CD8-positive, alpha-beta memory T cell (primary cell): ENCODE measurements at regions not wholly inside any gene's neighbourhood (a gene's known extent, or its start where the extent isn't known, plus 50 kb on each side); places are given as distances from the start of the nearest gene placed in this dataset.

Experiments
- CTCF ChIA-PET: fragments of 350-600 bp; sonication (Branson Sonifier 250); formaldehyde crosslinking; loops from one replicate; lab custom pipeline; 2021; ENCODE audit warnings: antibody characterized with exemption; lab: Charles Lee
- POLR2A ChIA-PET: fragments of 350-600 bp; sonication (Branson Sonifier 250); formaldehyde crosslinking; loops from one replicate; lab custom pipeline; 2021; ENCODE audit warnings: antibody characterized with exemption; lab: Charles Lee
- DNase-seq, 5 donors: peaks; one replicate each; pipeline versions ENCODE4 v3.0.0 to v3.0.0-alpha.2; 2020 to 2022; ENCODE audit warnings: mixed read lengths in 1 of 5
- H3K27ac ChIP-seq: one replicate; pipeline ENCODE4 v1.7.0; 2013; ENCODE audit warnings: low read depth, mild to moderate bottlenecking, low read length, moderate library complexity
- H3K27me3 ChIP-seq: 2 replicates; pipeline ENCODE4 v1.7.0; 2013; ENCODE audit warnings: low read length, mild to moderate bottlenecking; ENCODE audit not compliant: insufficient read depth, poor library complexity, severe bottlenecking
- H3K36me3 ChIP-seq: 2 replicates; pipeline ENCODE4 v1.7.0; 2013; ENCODE audit warnings: mild to moderate bottlenecking, low read length, moderate library complexity; ENCODE audit not compliant: insufficient read depth
- H3K4me1 ChIP-seq: 2 replicates; pipeline ENCODE4 v1.7.0; 2013; ENCODE audit warnings: mild to moderate bottlenecking, low read length, moderate library complexity; ENCODE audit not compliant: insufficient read depth
- H3K4me3 ChIP-seq: 2 replicates; pipeline ENCODE4 v1.7.0; 2013; ENCODE audit warnings: mild to moderate bottlenecking, low read length
- H3K9me3 ChIP-seq: 2 replicates; pipeline ENCODE4 v1.7.0; 2013; ENCODE audit warnings: mild to moderate bottlenecking, low read length
- H3K27ac Mint-ChIP-seq, 8 donors: one replicate each; pipeline ENCODE4 v1.8.0; 2020 to 2021; ENCODE audit warnings: mixed read lengths in 8 of 8, mild to moderate bottlenecking in 6 of 8, inconsistent platforms in 3 of 8, moderate library complexity in 3 of 8
- H3K27me3 Mint-ChIP-seq, 2 donors: one replicate each; pipeline ENCODE4 v1.8.0; 2020 to 2021; ENCODE audit warnings: mixed read lengths in 2 of 2, mild to moderate bottlenecking in 1 of 2, moderate library complexity in 1 of 2
- H3K36me3 Mint-ChIP-seq, 3 donors: one replicate each; pipeline ENCODE4 v1.8.0; 2020 to 2021; ENCODE audit warnings: mixed read lengths in 3 of 3, inconsistent platforms in 1 of 3, mild to moderate bottlenecking in 1 of 3
- H3K4me1 Mint-ChIP-seq, 3 donors: one replicate each; pipeline ENCODE4 v1.8.0; 2020 to 2021; ENCODE audit warnings: mixed read lengths in 3 of 3, inconsistent platforms in 1 of 3, mild to moderate bottlenecking in 1 of 3
- H3K4me3 Mint-ChIP-seq, 7 donors: one replicate each; pipeline ENCODE4 v1.8.0; 2020 to 2021; ENCODE audit warnings: mixed read lengths in 7 of 7, mild to moderate bottlenecking in 6 of 7, moderate library complexity in 4 of 7, inconsistent platforms in 2 of 7
- H3K9me3 Mint-ChIP-seq, 5 donors: one replicate each; pipeline ENCODE4 v1.8.0; 2020 to 2022; ENCODE audit warnings: mixed read lengths in 5 of 5, mild to moderate bottlenecking in 3 of 5, moderate library complexity in 2 of 5, inconsistent platforms in 1 of 5

- H3K27me3 ChIP-seq: peaks cover 5% of the 10 kb centered on the region
- peaks cover 4 to 26% of the 10 kb centered on the region in 2 donors for H3K27me3 Mint-ChIP-seq
- ChIA-PET CTCF (no interaction called here), POLR2A (no interaction called here)
- DNase-seq: no peak
- no peaks in the 10 kb centered on the region for H3K36me3 ChIP-seq
- H3K9me3 ChIP-seq: no peaks in the 10 kb centered on the region
- no peaks in the 10 kb centered on the region for H3K36me3 Mint-ChIP-seq
- no peaks in the 10 kb centered on the region for H3K4me1 Mint-ChIP-seq
- no peaks in the 10 kb centered on the region for H3K4me1 ChIP-seq
- no peak overlapping the region for H3K27ac ChIP-seq
- H3K4me3 ChIP-seq: no peak overlapping the region
- H3K9me3 Mint-ChIP-seq: no peaks in the 10 kb centered on the region
- no peak overlapping the region for H3K4me3 Mint-ChIP-seq
- H3K27ac Mint-ChIP-seq: no peak overlapping the region
These were observed 69.3 kb upstream of the IRX4 start for GRCh38 chr5:1952021-1952420.

DNA sequence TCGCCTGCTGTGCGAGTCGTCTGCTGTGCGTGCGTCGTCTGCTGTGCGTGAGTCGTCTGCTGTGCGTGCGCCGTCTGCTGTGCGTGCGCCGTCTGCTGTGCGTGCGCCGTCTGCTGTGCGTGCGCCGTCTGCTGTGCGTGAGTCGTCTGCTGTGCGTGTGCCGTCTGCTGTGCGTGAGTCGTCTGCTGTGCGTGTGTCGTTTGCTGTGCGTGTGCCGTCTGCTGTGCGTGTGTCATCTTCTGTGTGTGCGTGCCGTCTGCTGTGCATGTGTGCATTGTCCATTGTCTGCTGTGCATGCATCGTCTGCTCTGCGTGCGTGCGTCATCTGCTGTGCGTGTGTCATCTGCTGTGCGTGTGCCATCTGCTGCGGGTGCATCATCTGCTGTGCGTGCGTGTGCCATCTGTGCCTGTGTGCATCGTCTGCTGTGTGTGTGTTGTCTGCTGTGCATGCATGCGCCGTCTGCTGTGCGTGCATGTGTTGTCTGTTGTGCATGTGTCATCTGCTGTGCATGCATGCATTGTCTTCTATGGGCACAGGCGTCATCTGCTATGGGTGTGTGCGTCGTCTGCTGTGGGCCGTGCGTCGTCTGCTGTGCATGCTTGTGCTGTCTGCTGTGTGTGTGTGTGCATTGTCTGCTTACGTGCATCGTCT is 68.6 kb upstream of the IRX4 start:
- Mint-ChIP-seq H3K4me3 (no peak overlapping the region), H3K27ac (no peak overlapping the region)
- peaks cover 5% of the 10 kb centered on the region for H3K27me3 ChIP-seq

GRCh38 chr5:1950708-1951103 is 68.0 kb upstream of the IRX4 start:
- no peaks in the 10 kb centered on the region for H3K4me1 ChIP-seq
- H3K27ac Mint-ChIP-seq: peak overlapping the region in 1 of 8 donors; percentile 39
- H3K4me3 Mint-ChIP-seq: no peak overlapping the region
- ChIA-PET POLR2A (no interaction called here), CTCF (no interaction called here)
- DNase-seq: no peak
- peaks cover 5 to 32% of the 10 kb centered on the region in 2 donors for H3K27me3 Mint-ChIP-seq
- no peaks in the 10 kb centered on the region for H3K36me3 Mint-ChIP-seq
- peaks cover 8% of the 10 kb centered on the region for H3K27me3 ChIP-seq
- H3K9me3 ChIP-seq: no peaks in the 10 kb centered on the region
- H3K4me1 Mint-ChIP-seq: no peaks in the 10 kb centered on the region
- H3K36me3 ChIP-seq: no peaks in the 10 kb centered on the region
- no peak overlapping the region for H3K4me3 ChIP-seq
- H3K9me3 Mint-ChIP-seq: no peaks in the 10 kb centered on the region
- H3K27ac ChIP-seq: no peak overlapping the region

More for the DNA sequence above, 68.6 kb upstream of the IRX4 start:
- H3K9me3 ChIP-seq: no peaks in the 10 kb centered on the region
- H3K36me3 ChIP-seq: no peaks in the 10 kb centered on the region
- no peaks in the 10 kb centered on the region for H3K4me1 ChIP-seq
- Mint-ChIP-seq H3K4me1 (no peaks in the 10 kb centered on the region), H3K36me3 (no peaks in the 10 kb centered on the region), H3K9me3 (no peaks in the 10 kb centered on the region), H3K27me3 (peaks cover 5 to 28% of the 10 kb centered on the region in 2 donors)
- no peak overlapping the region for H3K4me3 ChIP-seq
- no peak for DNase-seq
- POLR2A ChIA-PET: no interaction called here
- CTCF ChIA-PET: no interaction called here
- H3K27ac ChIP-seq: no peak overlapping the region

- no peaks in the 10 kb centered on the region for H3K4me1 ChIP-seq
- H3K36me3 Mint-ChIP-seq: no peaks in the 10 kb centered on the region
- H3K4me3 ChIP-seq: no peak overlapping the region
- peaks cover 8% of the 10 kb centered on the region for H3K27me3 ChIP-seq
- no peaks in the 10 kb centered on the region for H3K9me3 ChIP-seq
- no peaks in the 10 kb centered on the region for H3K9me3 Mint-ChIP-seq
- peaks cover 5 to 28% of the 10 kb centered on the region in 2 donors for H3K27me3 Mint-ChIP-seq
- H3K27ac ChIP-seq: no peak overlapping the region
- H3K36me3 ChIP-seq: no peaks in the 10 kb centered on the region
- ChIA-PET POLR2A (no interaction called here), CTCF (no interaction called here)
- H3K4me1 Mint-ChIP-seq: no peaks in the 10 kb centered on the region
- no peak for DNase-seq
- H3K27ac Mint-ChIP-seq: no peak overlapping the region
- H3K4me3 Mint-ChIP-seq: no peak overlapping the region
These were observed 67.5 kb upstream of the IRX4 start for GRCh38 chr5:1950096-1950707.

GRCh38 chr5:1949253-1949652 is 66.5 kb upstream of the IRX4 start:
- no peak overlapping the region for H3K27ac Mint-ChIP-seq
- Histone ChIP-seq H3K4me3 (no peak overlapping the region), H3K9me3 (no peaks in the 10 kb centered on the region), H3K36me3 (no peaks in the 10 kb centered on the region), H3K27me3 (peaks cover 8% of the 10 kb centered on the region), H3K4me1 (no peaks in the 10 kb centered on the region), H3K27ac (no peak overlapping the region)
- H3K9me3 Mint-ChIP-seq: no peaks in the 10 kb centered on the region
- no peak for DNase-seq
- ChIA-PET CTCF (no interaction called here), POLR2A (no interaction called here)
- no peaks in the 10 kb centered on the region for H3K36me3 Mint-ChIP-seq
- H3K4me3 Mint-ChIP-seq: no peak overlapping the region
- H3K4me1 Mint-ChIP-seq: no peaks in the 10 kb centered on the region
- peaks cover 5 to 26% of the 10 kb centered on the region in 2 donors for H3K27me3 Mint-ChIP-seq

DNA sequence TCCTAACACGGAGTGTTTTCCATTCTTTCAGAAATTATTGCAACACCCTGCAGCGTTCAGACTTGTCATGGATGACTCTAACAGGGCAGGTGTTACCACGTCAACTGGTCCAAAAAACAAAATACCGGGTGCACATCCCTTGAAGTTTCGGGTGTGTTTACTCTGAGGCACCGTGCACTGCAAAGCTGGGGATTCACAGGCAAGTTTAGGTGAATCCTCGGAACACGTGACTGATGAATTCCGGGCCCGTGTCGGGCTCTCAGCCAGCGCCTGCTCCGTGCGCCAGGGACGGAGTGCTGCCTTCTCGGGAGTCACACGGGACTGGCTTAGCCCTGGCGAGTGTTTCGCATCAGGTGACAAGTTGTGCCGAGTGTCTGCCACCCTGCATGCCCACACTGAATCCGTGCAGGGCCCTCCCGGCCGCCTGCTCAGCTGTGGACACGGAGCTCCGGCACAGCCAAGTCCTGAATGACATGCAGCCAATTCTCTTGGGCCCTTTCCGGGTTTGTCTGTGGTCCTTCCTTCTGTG is 66.0 kb upstream of the IRX4 start:
- no peak overlapping the region for H3K27ac Mint-ChIP-seq
- no peaks in the 10 kb centered on the region for H3K4me1 Mint-ChIP-seq
- no peaks in the 10 kb centered on the region for H3K4me1 ChIP-seq
- H3K27me3 Mint-ChIP-seq: peaks cover 9 to 30% of the 10 kb centered on the region in 2 donors
- ChIA-PET CTCF (no interaction called here), POLR2A (no interaction called here)
- no peaks in the 10 kb centered on the region for H3K36me3 ChIP-seq
- H3K4me3 Mint-ChIP-seq: no peak overlapping the region
- H3K27me3 ChIP-seq: peaks cover 8% of the 10 kb centered on the region
- H3K4me3 ChIP-seq: no peak overlapping the region
- no peaks in the 10 kb centered on the region for H3K9me3 ChIP-seq
- H3K36me3 Mint-ChIP-seq: no peaks in the 10 kb centered on the region
- H3K9me3 Mint-ChIP-seq: no peaks in the 10 kb centered on the region
- no peak overlapping the region for H3K27ac ChIP-seq
- DNase-seq: no peak

- Mint-ChIP-seq H3K4me1 (no peaks in the 10 kb centered on the region), H3K27me3 (peaks cover 9 to 24% of the 10 kb centered on the region in 2 donors), H3K27ac (no peak overlapping the region), H3K9me3 (no peaks in the 10 kb centered on the region), H3K36me3 (no peaks in the 10 kb centered on the region), H3K4me3 (no peak overlapping the region)
- H3K4me1 ChIP-seq: no peaks in the 10 kb centered on the region
- peaks cover 8% of the 10 kb centered on the region for H3K27me3 ChIP-seq
- ChIA-PET CTCF (no interaction called here), POLR2A (no interaction called here)
- no peak overlapping the region for H3K27ac ChIP-seq
- no peak overlapping the region for H3K4me3 ChIP-seq
- no peaks in the 10 kb centered on the region for H3K36me3 ChIP-seq
- no peak for DNase-seq
- H3K9me3 ChIP-seq: no peaks in the 10 kb centered on the region
These were observed 65.4 kb upstream of the IRX4 start for GRCh38 chr5:1948111-1948510.

DNA sequence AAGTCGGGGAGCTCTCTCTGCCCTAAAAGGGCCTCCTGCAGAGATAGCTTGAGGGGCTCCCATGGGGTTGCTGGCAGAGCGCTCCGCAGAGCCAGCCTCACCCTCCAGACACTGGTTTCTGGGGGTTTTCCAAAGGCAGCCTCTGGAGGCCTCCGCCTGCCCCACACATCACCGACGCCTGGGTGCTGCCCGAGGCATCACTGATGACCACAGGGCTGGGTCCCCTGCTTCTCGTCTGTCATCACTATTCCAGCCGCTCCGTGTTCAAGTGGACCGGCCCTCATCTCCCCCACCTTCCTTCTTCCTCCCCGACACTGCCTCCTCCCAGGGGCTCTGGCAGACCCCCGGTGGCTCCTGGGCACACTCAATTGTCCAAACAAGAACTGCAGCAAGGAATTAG is 64.1 kb upstream of the IRX4 start:
- POLR2A ChIA-PET: no interaction called here
- Mint-ChIP-seq H3K27me3 (peaks cover 9 to 23% of the 10 kb centered on the region in 2 donors), H3K4me1 (no peaks in the 10 kb centered on the region), H3K9me3 (no peaks in the 10 kb centered on the region), H3K4me3 (no peak overlapping the region), H3K27ac (no peak overlapping the region), H3K36me3 (no peaks in the 10 kb centered on the region)
- Histone ChIP-seq H3K36me3 (no peaks in the 10 kb centered on the region), H3K4me1 (no peaks in the 10 kb centered on the region), H3K4me3 (no peak overlapping the region), H3K27me3 (peaks cover 3% of the 10 kb centered on the region), H3K27ac (no peak overlapping the region), H3K9me3 (no peaks in the 10 kb centered on the region)
- CTCF ChIA-PET: no interaction called here
- no peak for DNase-seq
